Liver (tissue), 3 donors: ENCODE measurements at regions not wholly inside any gene's neighbourhood (a gene's known extent, or its start where the extent isn't known, plus 50 kb on each side); places are given as distances from the start of the nearest gene placed in this dataset.

Experiments
- CTCF ChIP-seq: fragments of 150-350 bp; IDR thresholded peaks from 2 replicates; pipeline ENCODE4 v1.5.1; 2017; ENCODE audit warnings: improper control_type of control experiment, low read depth, low read length; ENCODE audit not compliant: missing input control
- FOXA1 ChIP-seq: IDR thresholded peaks from 2 replicates; pipeline ENCODE4 v1.6.1; 2016; ENCODE audit warnings: antibody characterized with exemption
- GABPA ChIP-seq, 2 donors: IDR thresholded peaks in 1 of 2; conservative IDR thresholded peaks in 1 of 2; 2 replicates each; pipeline ENCODE4 v1.6.1; 2016; ENCODE audit warnings: antibody characterized with exemption in 2 of 2, mild to moderate bottlenecking in 1 of 2, moderate library complexity in 1 of 2
- JUND ChIP-seq, 2 donors: IDR thresholded peaks; 2 replicates each; pipeline ENCODE4 v1.6.1; 2016; ENCODE audit warnings: antibody characterized with exemption in 2 of 2
- YY1 ChIP-seq: IDR thresholded peaks from 2 replicates; pipeline ENCODE4 v1.6.1; 2016; ENCODE audit warnings: antibody characterized with exemption, mild to moderate bottlenecking
- TF ChIP-seq, protein P1 (sequence below): IDR thresholded peaks from 2 replicates; pipeline ENCODE4 v1.6.1; 2016; ENCODE audit warnings: antibody characterized with exemption
- TF ChIP-seq, protein P2 (sequence below): IDR thresholded peaks from 2 replicates; pipeline ENCODE4 v1.6.1; 2016; ENCODE audit warnings: antibody characterized with exemption
- TF ChIP-seq, protein P3 (sequence below): IDR thresholded peaks from 2 replicates; pipeline ENCODE4 v1.6.1; 2016; ENCODE audit warnings: antibody characterized with exemption, mild to moderate bottlenecking
- TF ChIP-seq, protein P4 (sequence below): IDR thresholded peaks from 2 replicates; pipeline ENCODE4 v1.6.1; 2016; ENCODE audit warnings: antibody characterized with exemption
- donor health status: healthy.
- donor health status: healthy.

DNA sequence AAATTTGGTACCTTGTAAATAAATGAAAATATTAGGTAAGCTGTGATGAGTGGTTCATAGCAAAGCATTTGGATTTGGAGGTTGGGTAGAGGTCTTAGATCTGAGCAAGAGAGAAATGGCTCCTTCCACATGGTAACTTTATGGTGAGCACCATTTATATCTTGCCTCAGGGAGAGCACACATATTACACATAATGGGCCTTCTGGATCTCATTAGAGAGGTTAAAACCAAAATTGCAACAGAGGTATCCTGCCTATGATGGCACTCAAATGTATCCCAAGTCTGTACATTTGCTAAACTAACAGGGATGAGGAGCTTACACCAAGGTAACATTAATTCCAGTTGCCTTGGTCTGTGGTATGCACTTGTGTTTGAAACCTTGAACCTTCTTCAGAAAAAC lies 87.1 kb upstream of the PUDP start:
- TF ChIP-seq CTCF = no peak
- TF ChIP-seq, protein P1, sequence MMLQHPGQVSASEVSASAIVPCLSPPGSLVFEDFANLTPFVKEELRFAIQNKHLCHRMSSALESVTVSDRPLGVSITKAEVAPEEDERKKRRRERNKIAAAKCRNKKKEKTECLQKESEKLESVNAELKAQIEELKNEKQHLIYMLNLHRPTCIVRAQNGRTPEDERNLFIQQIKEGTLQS = no peak
- TF ChIP-seq FOXA1 = no peak
- no peak for TF ChIP-seq YY1
- TF ChIP-seq, protein P2, sequence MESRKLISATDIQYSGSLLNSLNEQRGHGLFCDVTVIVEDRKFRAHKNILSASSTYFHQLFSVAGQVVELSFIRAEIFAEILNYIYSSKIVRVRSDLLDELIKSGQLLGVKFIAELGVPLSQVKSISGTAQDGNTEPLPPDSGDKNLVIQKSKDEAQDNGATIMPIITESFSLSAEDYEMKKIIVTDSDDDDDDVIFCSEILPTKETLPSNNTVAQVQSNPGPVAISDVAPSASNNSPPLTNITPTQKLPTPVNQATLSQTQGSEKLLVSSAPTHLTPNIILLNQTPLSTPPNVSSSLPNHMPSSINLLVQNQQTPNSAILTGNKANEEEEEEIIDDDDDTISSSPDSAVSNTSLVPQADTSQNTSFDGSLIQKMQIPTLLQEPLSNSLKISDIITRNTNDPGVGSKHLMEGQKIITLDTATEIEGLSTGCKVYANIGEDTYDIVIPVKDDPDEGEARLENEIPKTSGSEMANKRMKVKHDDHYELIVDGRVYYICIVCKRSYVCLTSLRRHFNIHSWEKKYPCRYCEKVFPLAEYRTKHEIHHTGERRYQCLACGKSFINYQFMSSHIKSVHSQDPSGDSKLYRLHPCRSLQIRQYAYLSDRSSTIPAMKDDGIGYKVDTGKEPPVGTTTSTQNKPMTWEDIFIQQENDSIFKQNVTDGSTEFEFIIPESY = no peak
- no peak for TF ChIP-seq JUND (IDR thresholded peaks at IDR 0.05)
- TF ChIP-seq, protein P3, sequence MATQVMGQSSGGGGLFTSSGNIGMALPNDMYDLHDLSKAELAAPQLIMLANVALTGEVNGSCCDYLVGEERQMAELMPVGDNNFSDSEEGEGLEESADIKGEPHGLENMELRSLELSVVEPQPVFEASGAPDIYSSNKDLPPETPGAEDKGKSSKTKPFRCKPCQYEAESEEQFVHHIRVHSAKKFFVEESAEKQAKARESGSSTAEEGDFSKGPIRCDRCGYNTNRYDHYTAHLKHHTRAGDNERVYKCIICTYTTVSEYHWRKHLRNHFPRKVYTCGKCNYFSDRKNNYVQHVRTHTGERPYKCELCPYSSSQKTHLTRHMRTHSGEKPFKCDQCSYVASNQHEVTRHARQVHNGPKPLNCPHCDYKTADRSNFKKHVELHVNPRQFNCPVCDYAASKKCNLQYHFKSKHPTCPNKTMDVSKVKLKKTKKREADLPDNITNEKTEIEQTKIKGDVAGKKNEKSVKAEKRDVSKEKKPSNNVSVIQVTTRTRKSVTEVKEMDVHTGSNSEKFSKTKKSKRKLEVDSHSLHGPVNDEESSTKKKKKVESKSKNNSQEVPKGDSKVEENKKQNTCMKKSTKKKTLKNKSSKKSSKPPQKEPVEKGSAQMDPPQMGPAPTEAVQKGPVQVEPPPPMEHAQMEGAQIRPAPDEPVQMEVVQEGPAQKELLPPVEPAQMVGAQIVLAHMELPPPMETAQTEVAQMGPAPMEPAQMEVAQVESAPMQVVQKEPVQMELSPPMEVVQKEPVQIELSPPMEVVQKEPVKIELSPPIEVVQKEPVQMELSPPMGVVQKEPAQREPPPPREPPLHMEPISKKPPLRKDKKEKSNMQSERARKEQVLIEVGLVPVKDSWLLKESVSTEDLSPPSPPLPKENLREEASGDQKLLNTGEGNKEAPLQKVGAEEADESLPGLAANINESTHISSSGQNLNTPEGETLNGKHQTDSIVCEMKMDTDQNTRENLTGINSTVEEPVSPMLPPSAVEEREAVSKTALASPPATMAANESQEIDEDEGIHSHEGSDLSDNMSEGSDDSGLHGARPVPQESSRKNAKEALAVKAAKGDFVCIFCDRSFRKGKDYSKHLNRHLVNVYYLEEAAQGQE = no peak
- TF ChIP-seq, protein P4, sequence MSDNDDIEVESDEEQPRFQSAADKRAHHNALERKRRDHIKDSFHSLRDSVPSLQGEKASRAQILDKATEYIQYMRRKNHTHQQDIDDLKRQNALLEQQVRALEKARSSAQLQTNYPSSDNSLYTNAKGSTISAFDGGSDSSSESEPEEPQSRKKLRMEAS = no peak
- TF ChIP-seq GABPA (IDR thresholded peaks at IDR 0.05 in 1 of 2, conservative IDR thresholded peaks at IDR 0.05 in 1 of 2) = no peak
